ENCODE measurements at regions not wholly inside any gene's neighbourhood (a gene's known extent, or its start where the extent isn't known, plus 50 kb on each side); places are given as distances from the start of the nearest gene placed in this dataset.

- ATAC-seq, result no peak
- TF ChIP-seq TCF4 (CRISPR knock-in tag; IDR thresholded peaks at IDR 0.05; ENCODE audit: borderline replicate concordance) (no peak), GLIS3 (CRISPR knock-in tag; IDR thresholded peaks at IDR 0.05) (no peak), ZNF8 (CRISPR knock-in tag; IDR thresholded peaks at IDR 0.05) (no peak), SNAI2 (CRISPR knock-in tag; IDR thresholded peaks at IDR 0.05) (no peak), BACH2 (CRISPR knock-in tag; IDR thresholded peaks at IDR 0.05; ENCODE audit: borderline replicate concordance) (no peak), CREB5 (CRISPR knock-in tag; IDR thresholded peaks at IDR 0.05; ENCODE audit: low read depth) (no peak), TOX (CRISPR knock-in tag; IDR thresholded peaks at IDR 0.05; ENCODE audit: borderline replicate concordance) (no peak), ARNTL (CRISPR knock-in tag; IDR thresholded peaks at IDR 0.05; ENCODE audit: borderline replicate concordance, low read depth) (no peak), PATZ1 (CRISPR knock-in tag; IDR thresholded peaks at IDR 0.05; ENCODE audit: borderline replicate concordance) (no peak), ZNF565 (CRISPR knock-in tag; conservative IDR thresholded peaks at IDR 0.05; ENCODE audit: low read depth) (no peak), ISL1 (CRISPR knock-in tag; IDR thresholded peaks at IDR 0.05) (no peak)
These were observed 200.1 kb upstream of the BTBD3 start for GRCh38 chr20:11717562-11717961.

- TF ChIP-seq TCF4 (CRISPR knock-in tag; IDR thresholded peaks at IDR 0.05; ENCODE audit: borderline replicate concordance), result no peak
- TF ChIP-seq TSHZ2 (CRISPR knock-in tag; IDR thresholded peaks at IDR 0.05), result no peak
- TF ChIP-seq TOX (CRISPR knock-in tag; IDR thresholded peaks at IDR 0.05; ENCODE audit: borderline replicate concordance), result no peak
- no peak for TF ChIP-seq ZNF565 (CRISPR knock-in tag; conservative IDR thresholded peaks at IDR 0.05; ENCODE audit: low read depth)
- no peak for TF ChIP-seq SNAI2 (CRISPR knock-in tag; IDR thresholded peaks at IDR 0.05)
- TF ChIP-seq ISL1 (CRISPR knock-in tag; IDR thresholded peaks at IDR 0.05), result no peak
- TF ChIP-seq ARNTL (CRISPR knock-in tag; IDR thresholded peaks at IDR 0.05; ENCODE audit: borderline replicate concordance, low read depth), result no peak
- TF ChIP-seq GLIS3 (CRISPR knock-in tag; IDR thresholded peaks at IDR 0.05), result no peak
- no peak for TF ChIP-seq ZNF8 (CRISPR knock-in tag; IDR thresholded peaks at IDR 0.05)
- no peak for TF ChIP-seq PPARA (CRISPR knock-in tag; IDR thresholded peaks at IDR 0.05; ENCODE audit: borderline replicate concordance)
- TF ChIP-seq BACH2 (CRISPR knock-in tag; IDR thresholded peaks at IDR 0.05; ENCODE audit: borderline replicate concordance), result no peak
- no peak for ATAC-seq
These were observed 199.1 kb upstream of the BTBD3 start for GRCh38 chr20:11718474-11719094.

- no peak for ATAC-seq
- no peak for TF ChIP-seq PATZ1 (CRISPR knock-in tag; IDR thresholded peaks at IDR 0.05; ENCODE audit: borderline replicate concordance)
- TF ChIP-seq RARB (CRISPR knock-in tag; IDR thresholded peaks at IDR 0.05), result no peak
- no peak for TF ChIP-seq SNAI2 (CRISPR knock-in tag; IDR thresholded peaks at IDR 0.05)
- no peak for TF ChIP-seq PPARA (CRISPR knock-in tag; IDR thresholded peaks at IDR 0.05; ENCODE audit: borderline replicate concordance)
- TF ChIP-seq ZNF70 (CRISPR knock-in tag; IDR thresholded peaks at IDR 0.05), result no peak
- TF ChIP-seq ZNF565 (CRISPR knock-in tag; conservative IDR thresholded peaks at IDR 0.05; ENCODE audit: low read depth), result no peak
- no peak for TF ChIP-seq TCF4 (CRISPR knock-in tag; IDR thresholded peaks at IDR 0.05; ENCODE audit: borderline replicate concordance)
- TF ChIP-seq ESRRG (CRISPR knock-in tag; IDR thresholded peaks at IDR 0.05), result no peak
- no peak for TF ChIP-seq GLIS3 (CRISPR knock-in tag; IDR thresholded peaks at IDR 0.05)
These were observed 198.5 kb upstream of the BTBD3 start for GRCh38 chr20:11719153-11719552.

- no peak for ATAC-seq
- no peak for TF ChIP-seq TCF4 (CRISPR knock-in tag; IDR thresholded peaks at IDR 0.05; ENCODE audit: borderline replicate concordance)
These were observed 196.3 kb upstream of the BTBD3 start for GRCh38 chr20:11721411-11721810.
